Activated naive CD4-positive, alpha-beta T cell treated with anti-CD3 and anti-CD28 coated beads, Interleukin-2, amount 50 U/mL, for 24 hours (primary cell): ENCODE measurements at regions not wholly inside any gene's neighbourhood (a gene's known extent, or its start where the extent isn't known, plus 50 kb on each side); places are given as distances from the start of the nearest gene placed in this dataset.
"Not testable (repeated sequence)": the region's sequence is repeated elsewhere in the genome, so short reads cannot be mapped to it uniquely, and the experiment has no call there.

Source experiments
- H3K27ac Mint-ChIP-seq: one replicate; pipeline ENCODE4 v1.8.0; 2021; ENCODE audit warnings: mild to moderate bottlenecking, mixed read lengths
- H3K27me3 Mint-ChIP-seq: one replicate; pipeline ENCODE4 v1.8.0; 2021; ENCODE audit warnings: mixed read lengths
- H3K36me3 Mint-ChIP-seq: one replicate; pipeline ENCODE4 v1.8.0; 2021; ENCODE audit warnings: mixed read lengths
- H3K4me1 Mint-ChIP-seq: one replicate; pipeline ENCODE4 v1.8.0; 2021; ENCODE audit warnings: mixed read lengths
- H3K4me3 Mint-ChIP-seq: one replicate; pipeline ENCODE4 v1.8.0; 2021; ENCODE audit warnings: mild to moderate bottlenecking, mixed read lengths
- H3K9me3 Mint-ChIP-seq: one replicate; pipeline ENCODE4 v1.8.0; 2021; ENCODE audit warnings: mixed read lengths

GRCh38 chr14:42508209-42508946 lies 901.7 kb downstream of the LRFN5 start:
- Mint-ChIP-seq H3K36me3 (no peaks in the 10 kb centered on the region), H3K4me3 (no peak overlapping the region), H3K9me3 (peaks cover 14% of the 10 kb centered on the region), H3K27ac (no peak overlapping the region), H3K27me3 (no peaks in the 10 kb centered on the region), H3K4me1 (no peaks in the 10 kb centered on the region)

GRCh38 chr14:42504433-42504832 lies 897.8 kb downstream of the LRFN5 start:
- no peaks in the 10 kb centered on the region for H3K36me3 Mint-ChIP-seq
- no peak overlapping the region for H3K27ac Mint-ChIP-seq
- no peak overlapping the region for H3K4me3 Mint-ChIP-seq
- H3K4me1 Mint-ChIP-seq: no peaks in the 10 kb centered on the region
- no peaks in the 10 kb centered on the region for H3K27me3 Mint-ChIP-seq
- H3K9me3 Mint-ChIP-seq: peaks cover 14% of the 10 kb centered on the region

GRCh38 chr14:42499137-42499536 lies 892.5 kb downstream of the LRFN5 start:
- H3K9me3 Mint-ChIP-seq: no peaks in the 10 kb centered on the region
- no peaks in the 10 kb centered on the region for H3K27me3 Mint-ChIP-seq
- no peak overlapping the region for H3K27ac Mint-ChIP-seq
- no peaks in the 10 kb centered on the region for H3K4me1 Mint-ChIP-seq
- H3K36me3 Mint-ChIP-seq: no peaks in the 10 kb centered on the region
- H3K4me3 Mint-ChIP-seq: no peak overlapping the region

GRCh38 chr14:42490536-42490935 lies 883.9 kb downstream of the LRFN5 start:
- no peaks in the 10 kb centered on the region for H3K36me3 Mint-ChIP-seq
- H3K9me3 Mint-ChIP-seq: no peaks in the 10 kb centered on the region
- H3K27ac Mint-ChIP-seq: no peak overlapping the region
- H3K4me1 Mint-ChIP-seq: no peaks in the 10 kb centered on the region
- H3K4me3 Mint-ChIP-seq: no peak overlapping the region
- no peaks in the 10 kb centered on the region for H3K27me3 Mint-ChIP-seq

- Mint-ChIP-seq H3K36me3 (no peaks in the 10 kb centered on the region), H3K27me3 (no peaks in the 10 kb centered on the region), H3K4me1 (no peaks in the 10 kb centered on the region), H3K27ac (no peak overlapping the region), H3K4me3 (no peak overlapping the region), H3K9me3 (no peaks in the 10 kb centered on the region)
Measured at GRCh38 chr14:42488965-42489364, 882.3 kb downstream of the LRFN5 start.

GRCh38 chr14:42482345-42482971 lies 875.8 kb downstream of the LRFN5 start:
- not testable (repeated sequence) for H3K27ac Mint-ChIP-seq, H3K36me3 Mint-ChIP-seq

GRCh38 chr14:42481714-42482113 lies 875.0 kb downstream of the LRFN5 start:
- not testable (repeated sequence) for H3K4me1 Mint-ChIP-seq, H3K36me3 Mint-ChIP-seq, H3K27me3 Mint-ChIP-seq, H3K4me3 Mint-ChIP-seq, H3K27ac Mint-ChIP-seq, H3K9me3 Mint-ChIP-seq

More at GRCh38 chr14:42482345-42482971, 875.8 kb downstream of the LRFN5 start:
- not testable (repeated sequence) for H3K4me1 Mint-ChIP-seq, H3K27me3 Mint-ChIP-seq, H3K9me3 Mint-ChIP-seq, H3K4me3 Mint-ChIP-seq

GRCh38 chr14:42480255-42480654 lies 873.6 kb downstream of the LRFN5 start:
- H3K4me3 Mint-ChIP-seq: no peak overlapping the region
- no peaks in the 10 kb centered on the region for H3K36me3 Mint-ChIP-seq
- no peaks in the 10 kb centered on the region for H3K9me3 Mint-ChIP-seq
- H3K27ac Mint-ChIP-seq: no peak overlapping the region
- H3K27me3 Mint-ChIP-seq: no peaks in the 10 kb centered on the region
- H3K4me1 Mint-ChIP-seq: no peaks in the 10 kb centered on the region

GRCh38 chr14:42475289-42475688 lies 868.6 kb downstream of the LRFN5 start:
- Mint-ChIP-seq H3K27me3 (no peaks in the 10 kb centered on the region), H3K4me1 (no peaks in the 10 kb centered on the region), H3K4me3 (no peak overlapping the region), H3K27ac (no peak overlapping the region), H3K36me3 (no peaks in the 10 kb centered on the region), H3K9me3 (no peaks in the 10 kb centered on the region)

- Mint-ChIP-seq H3K4me1 (no peaks in the 10 kb centered on the region), H3K9me3 (no peaks in the 10 kb centered on the region), H3K27ac (no peak overlapping the region), H3K27me3 (no peaks in the 10 kb centered on the region), H3K4me3 (no peak overlapping the region), H3K36me3 (no peaks in the 10 kb centered on the region)
Measured at GRCh38 chr14:42470427-42470719, 863.7 kb downstream of the LRFN5 start.

GRCh38 chr14:42469637-42470426 lies 863.2 kb downstream of the LRFN5 start:
- no peak overlapping the region for H3K27ac Mint-ChIP-seq
- no peaks in the 10 kb centered on the region for H3K9me3 Mint-ChIP-seq
- H3K36me3 Mint-ChIP-seq: no peaks in the 10 kb centered on the region
- no peaks in the 10 kb centered on the region for H3K4me1 Mint-ChIP-seq
- H3K4me3 Mint-ChIP-seq: no peak overlapping the region
- H3K27me3 Mint-ChIP-seq: no peaks in the 10 kb centered on the region

GRCh38 chr14:42460673-42461072 lies 854.0 kb downstream of the LRFN5 start:
- Mint-ChIP-seq H3K4me1 (no peaks in the 10 kb centered on the region), H3K36me3 (no peaks in the 10 kb centered on the region), H3K9me3 (peaks cover 5% of the 10 kb centered on the region), H3K27ac (no peak overlapping the region), H3K4me3 (no peak overlapping the region), H3K27me3 (no peaks in the 10 kb centered on the region)

GRCh38 chr14:42459171-42459685 lies 852.6 kb downstream of the LRFN5 start:
- Mint-ChIP-seq H3K4me1 (no peaks in the 10 kb centered on the region), H3K36me3 (no peaks in the 10 kb centered on the region), H3K4me3 (no peak overlapping the region), H3K27ac (no peak overlapping the region), H3K27me3 (no peaks in the 10 kb centered on the region), H3K9me3 (peaks cover 5% of the 10 kb centered on the region)

- H3K4me1 Mint-ChIP-seq: no peaks in the 10 kb centered on the region
- H3K36me3 Mint-ChIP-seq: no peaks in the 10 kb centered on the region
- H3K9me3 Mint-ChIP-seq: peaks cover 4% of the 10 kb centered on the region
- no peak overlapping the region for H3K27ac Mint-ChIP-seq
- no peak overlapping the region for H3K4me3 Mint-ChIP-seq
- H3K27me3 Mint-ChIP-seq: no peaks in the 10 kb centered on the region
Measured at GRCh38 chr14:42441615-42442014, 834.9 kb downstream of the LRFN5 start.

GRCh38 chr14:42437809-42438208 lies 831.1 kb downstream of the LRFN5 start:
- Mint-ChIP-seq H3K4me1 (no peaks in the 10 kb centered on the region), H3K36me3 (no peaks in the 10 kb centered on the region), H3K27me3 (no peaks in the 10 kb centered on the region), H3K4me3 (no peak overlapping the region), H3K27ac (no peak overlapping the region), H3K9me3 (peaks cover 4% of the 10 kb centered on the region)

- H3K4me1 Mint-ChIP-seq: no peaks in the 10 kb centered on the region
- H3K36me3 Mint-ChIP-seq: no peaks in the 10 kb centered on the region
- H3K27me3 Mint-ChIP-seq: no peaks in the 10 kb centered on the region
- H3K4me3 Mint-ChIP-seq: no peak overlapping the region
- peaks cover 5% of the 10 kb centered on the region for H3K9me3 Mint-ChIP-seq
- no peak overlapping the region for H3K27ac Mint-ChIP-seq
Measured at GRCh38 chr14:42429401-42429800, 822.7 kb downstream of the LRFN5 start.
